Sigmoid colon (tissue), 6 donors: ENCODE measurements at regions not wholly inside any gene's neighbourhood (a gene's known extent, or its start where the extent isn't known, plus 50 kb on each side); places are given as distances from the start of the nearest gene placed in this dataset.

Experiments
- DNase-seq: peaks from one replicate; pipeline ENCODE4 v3.0.0-alpha.2; 2019
- H3K27ac ChIP-seq, 4 donors: fragments of 200-600 bp; sonication (generic); one replicate each; pipeline ENCODE4 v1.5.1; 2016 to 2019; ENCODE audit warnings: mild to moderate bottlenecking in 1 of 4
- H3K27me3 ChIP-seq, 3 donors: fragments of 200-600 bp; sonication (generic); one replicate each; pipeline ENCODE4 v1.5.1; 2019; ENCODE audit warnings: mild to moderate bottlenecking in 1 of 3
- H3K36me3 ChIP-seq, 4 donors: fragments of 200-600 bp; sonication (generic); one replicate each; pipeline ENCODE4 v1.5.1; 2016 to 2019
- H3K4me1 ChIP-seq, 4 donors: fragments of 200-600 bp; sonication (generic); one replicate each; pipeline ENCODE4 v1.5.1; 2017 to 2019
- H3K4me3 ChIP-seq, 4 donors: fragments of 200-600 bp; sonication (generic); one replicate each; pipeline ENCODE4 v1.5.1; 2017 to 2019; ENCODE audit warnings: mild to moderate bottlenecking in 2 of 4, moderate library complexity in 1 of 4
- H3K9me3 ChIP-seq, 4 donors: fragments of 200-600 bp in 3 of 4; sonication (generic) in 3 of 4; one replicate each; pipeline versions ENCODE4 v1.5.1 to v1.6.1; 2013 to 2019
- EP300 ChIP-seq, 4 donors: sonication (generic); formaldehyde crosslinking; IDR thresholded peaks; one replicate each; pipeline ENCODE4 v1.6.1; 2017; ENCODE audit warnings: antibody characterized with exemption in 4 of 4
- POLR2A ChIP-seq, 2 donors: fragments of 450-650 bp; IDR thresholded peaks; one replicate each; pipeline ENCODE4 v1.6.1; 2016; ENCODE audit warnings: antibody characterized with exemption in 2 of 2, mild to moderate bottlenecking in 2 of 2, moderate library complexity in 2 of 2
- POLR2AphosphoS5 ChIP-seq, 4 donors: sonication (generic); formaldehyde crosslinking; IDR thresholded peaks; one replicate each; pipeline ENCODE4 v1.6.1; 2017; ENCODE audit warnings: antibody characterized with exemption in 4 of 4
- WGBS, 2 donors: extraction: QIAGEN DNeasy Blood & Tissue Kit; methylation state at CpG; one replicate each; pipeline ENCODE4 v1.1.7; 2013; 5-methylcytosine and 5-hydroxymethylcytosine counted together
- intact Hi-C: fragments of 100-400 bp; cut with DNase I; formaldehyde crosslinking; loops from one replicate; pipeline ENCODE4 v1.15.1; 2023
- TF ChIP-seq, protein P1 (sequence below), 4 experiments: fragments of 450-650 bp in 3 of 4; fragments of 200-600 bp in 1 of 4; IDR thresholded peaks; one replicate each; pipeline ENCODE4 v1.5.1; 2016 to 2019; ENCODE audit warnings: antibody characterized with exemption in 4 of 4, mild to moderate bottlenecking in 3 of 4, moderate library complexity in 2 of 4
- donor health status: healthy with polysubstance abuse.
- donor health status: healthy.

DNA sequence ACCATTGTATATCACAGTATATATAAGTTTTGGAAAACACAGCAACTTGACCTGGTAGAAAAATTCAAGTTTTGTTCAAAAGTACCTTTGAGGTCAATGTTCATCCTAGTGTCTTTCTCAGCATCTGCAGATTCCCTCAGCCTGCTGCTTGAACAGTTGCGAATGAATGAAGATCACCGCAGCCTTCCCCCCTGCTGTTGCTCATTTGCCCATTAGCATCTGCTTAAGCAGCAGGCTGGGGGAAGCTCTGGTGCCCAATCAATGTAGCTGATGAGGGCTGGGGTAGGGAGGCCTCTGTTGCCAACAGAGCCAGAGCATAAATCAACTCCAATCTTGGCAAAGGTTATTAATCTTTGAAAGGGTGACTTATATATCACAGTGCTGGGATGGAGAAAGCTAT lies 586.5 kb upstream of the PTPRD start:
- DNase-seq = no peak
- Histone ChIP-seq H3K27ac (no peak overlapping the region), H3K4me1 (no peaks in the 10 kb centered on the region), H3K27me3 (no peaks in the 10 kb centered on the region), H3K36me3 (no peaks in the 10 kb centered on the region), H3K4me3 (no peak overlapping the region), H3K9me3 (no peaks in the 10 kb centered on the region)
- 71 to 75% methylated on average over 2 of the region's 2 CpGs for WGBS, 2 donors
- TF ChIP-seq POLR2A (IDR thresholded peaks at IDR 0.05) = no peak
- TF ChIP-seq, protein P1, sequence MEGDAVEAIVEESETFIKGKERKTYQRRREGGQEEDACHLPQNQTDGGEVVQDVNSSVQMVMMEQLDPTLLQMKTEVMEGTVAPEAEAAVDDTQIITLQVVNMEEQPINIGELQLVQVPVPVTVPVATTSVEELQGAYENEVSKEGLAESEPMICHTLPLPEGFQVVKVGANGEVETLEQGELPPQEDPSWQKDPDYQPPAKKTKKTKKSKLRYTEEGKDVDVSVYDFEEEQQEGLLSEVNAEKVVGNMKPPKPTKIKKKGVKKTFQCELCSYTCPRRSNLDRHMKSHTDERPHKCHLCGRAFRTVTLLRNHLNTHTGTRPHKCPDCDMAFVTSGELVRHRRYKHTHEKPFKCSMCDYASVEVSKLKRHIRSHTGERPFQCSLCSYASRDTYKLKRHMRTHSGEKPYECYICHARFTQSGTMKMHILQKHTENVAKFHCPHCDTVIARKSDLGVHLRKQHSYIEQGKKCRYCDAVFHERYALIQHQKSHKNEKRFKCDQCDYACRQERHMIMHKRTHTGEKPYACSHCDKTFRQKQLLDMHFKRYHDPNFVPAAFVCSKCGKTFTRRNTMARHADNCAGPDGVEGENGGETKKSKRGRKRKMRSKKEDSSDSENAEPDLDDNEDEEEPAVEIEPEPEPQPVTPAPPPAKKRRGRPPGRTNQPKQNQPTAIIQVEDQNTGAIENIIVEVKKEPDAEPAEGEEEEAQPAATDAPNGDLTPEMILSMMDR (IDR thresholded peaks at IDR 0.05) = no peak
- no peak for TF ChIP-seq POLR2AphosphoS5 (IDR thresholded peaks at IDR 0.05)
- TF ChIP-seq EP300 (IDR thresholded peaks at IDR 0.05) = no peak
- intact Hi-C loops = no loop called here

DNA sequence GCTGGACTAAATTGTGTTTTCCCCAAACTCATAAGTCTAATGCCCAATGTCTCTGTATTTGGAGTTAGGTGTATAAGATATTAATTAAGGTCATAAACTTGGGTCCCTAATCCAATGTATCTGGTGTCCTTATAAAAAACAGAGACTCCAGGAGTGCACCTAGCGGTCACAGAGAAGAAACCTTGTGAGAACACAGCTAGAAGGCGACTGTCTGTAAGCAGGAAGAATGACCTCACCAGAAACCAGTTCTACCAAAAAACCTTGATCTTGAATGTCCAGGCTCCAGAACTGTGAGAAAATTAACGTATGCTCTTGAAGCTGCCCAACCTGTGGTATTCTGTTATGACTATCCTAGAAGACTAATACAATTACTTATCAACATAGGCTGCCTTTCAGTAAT lies 591.7 kb upstream of the PTPRD start:
- WGBS, 2 donors = 74 to 86% methylated on average over 3 of the region's 3 CpGs

DNA sequence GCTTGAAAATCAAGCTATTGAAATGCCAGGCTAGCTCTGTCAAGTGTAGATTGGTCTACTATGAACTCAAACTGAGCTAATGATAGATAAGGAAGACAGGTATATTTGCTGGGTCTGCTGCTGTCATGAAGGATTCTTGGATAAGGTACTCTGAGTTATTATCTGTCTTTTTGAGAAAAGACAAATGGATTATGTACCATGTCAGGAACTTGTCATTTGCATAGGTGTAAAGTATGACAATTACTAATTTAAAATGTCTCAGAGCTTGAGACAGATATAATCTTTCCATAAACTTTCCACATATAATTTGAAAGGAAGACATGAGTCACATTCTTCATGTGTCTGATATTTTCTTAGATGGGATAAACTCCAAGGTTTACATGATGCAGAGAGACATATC lies 594.1 kb upstream of the PTPRD start:
- H3K36me3 ChIP-seq = no peaks in the 10 kb centered on the region
- no peak for DNase-seq
- TF ChIP-seq, protein P1 (IDR thresholded peaks at IDR 0.05) = no peak
- no peak for TF ChIP-seq POLR2A (IDR thresholded peaks at IDR 0.05)
- no peak for TF ChIP-seq POLR2AphosphoS5 (IDR thresholded peaks at IDR 0.05)
- no peak for TF ChIP-seq EP300 (IDR thresholded peaks at IDR 0.05)
- intact Hi-C loops = no loop called here
- H3K4me3 ChIP-seq = no peak overlapping the region
- no peaks in the 10 kb centered on the region for H3K27me3 ChIP-seq
- H3K9me3 ChIP-seq = no peaks in the 10 kb centered on the region
- H3K27ac ChIP-seq = no peak overlapping the region
- no peaks in the 10 kb centered on the region for H3K4me1 ChIP-seq

More for the DNA sequence above, 591.7 kb upstream of the PTPRD start:
- H3K4me3 ChIP-seq = no peak overlapping the region
- TF ChIP-seq POLR2AphosphoS5 (IDR thresholded peaks at IDR 0.05) (no peak), POLR2A (IDR thresholded peaks at IDR 0.05) (no peak), EP300 (IDR thresholded peaks at IDR 0.05) (no peak)
- TF ChIP-seq, protein P1 (IDR thresholded peaks at IDR 0.05) = no peak
- intact Hi-C loops = no loop called here
- no peaks in the 10 kb centered on the region for H3K9me3 ChIP-seq
- no peaks in the 10 kb centered on the region for H3K4me1 ChIP-seq
- H3K36me3 ChIP-seq = no peaks in the 10 kb centered on the region
- DNase-seq = no peak
- no peak overlapping the region for H3K27ac ChIP-seq
- no peaks in the 10 kb centered on the region for H3K27me3 ChIP-seq

DNA sequence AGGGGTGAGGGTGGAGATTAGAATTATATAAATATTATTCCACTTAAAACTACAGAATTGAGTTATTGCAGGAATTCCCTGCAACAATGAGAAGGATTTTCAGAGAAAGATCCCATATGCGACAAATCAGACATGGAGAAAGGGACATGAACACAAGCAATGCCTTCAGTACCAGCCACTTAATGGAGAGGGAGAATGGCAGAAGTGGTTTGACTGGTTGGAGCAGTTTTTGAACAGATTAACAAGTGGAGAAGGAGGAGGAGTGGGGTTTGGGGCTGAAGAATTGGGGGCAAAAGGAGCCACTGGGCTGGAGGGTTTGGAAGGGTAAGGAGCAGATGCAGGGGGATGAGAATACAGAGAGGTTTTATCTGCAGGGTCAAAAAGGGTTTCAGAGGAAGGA lies 620.9 kb upstream of the PTPRD start:
- no peak for DNase-seq
- H3K4me3 ChIP-seq = no peak overlapping the region
- no peak overlapping the region for H3K27ac ChIP-seq
- H3K36me3 ChIP-seq = no peaks in the 10 kb centered on the region
- H3K9me3 ChIP-seq = no peaks in the 10 kb centered on the region
- H3K27me3 ChIP-seq = no peaks in the 10 kb centered on the region
- 69 to 88% methylated on average over 1 of the region's 1 CpG for WGBS, 2 donors
- TF ChIP-seq, protein P1 (IDR thresholded peaks at IDR 0.05) = no peak
- TF ChIP-seq POLR2A (IDR thresholded peaks at IDR 0.05) = no peak
- TF ChIP-seq EP300 (IDR thresholded peaks at IDR 0.05) = no peak
- no peak for TF ChIP-seq POLR2AphosphoS5 (IDR thresholded peaks at IDR 0.05)
- H3K4me1 ChIP-seq = no peaks in the 10 kb centered on the region
- intact Hi-C loops = no loop called here

DNA sequence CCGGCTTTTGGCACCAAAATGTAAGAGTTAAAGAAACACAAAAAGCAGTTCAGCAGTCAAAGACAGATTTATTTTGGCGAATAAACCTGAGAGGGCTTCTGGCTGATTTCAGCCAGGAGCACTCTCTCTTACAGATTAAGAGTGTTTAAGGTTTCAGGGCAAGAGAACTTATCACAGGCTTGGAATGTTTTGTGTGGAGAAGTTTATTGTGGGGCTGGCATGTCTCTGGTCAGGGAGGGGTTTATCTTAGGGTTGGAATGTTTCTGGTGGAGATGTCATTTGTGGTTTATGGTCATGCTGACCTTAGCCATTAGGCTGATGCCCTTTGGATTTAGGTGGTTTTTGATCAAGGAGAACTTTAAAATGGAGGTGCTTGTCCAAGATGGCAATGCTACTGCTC lies 622.3 kb upstream of the PTPRD start:
- no peaks in the 10 kb centered on the region for H3K27me3 ChIP-seq
- H3K4me1 ChIP-seq = no peaks in the 10 kb centered on the region
- H3K4me3 ChIP-seq = no peak overlapping the region
- intact Hi-C loops = no loop called here
- H3K27ac ChIP-seq = no peak overlapping the region
- 74 to 77% methylated on average over 2 of the region's 2 CpGs for WGBS, 2 donors
- no peaks in the 10 kb centered on the region for H3K9me3 ChIP-seq
- TF ChIP-seq, protein P1 (IDR thresholded peaks at IDR 0.05) = no peak
- no peak for TF ChIP-seq EP300 (IDR thresholded peaks at IDR 0.05)
- TF ChIP-seq POLR2AphosphoS5 (IDR thresholded peaks at IDR 0.05) = no peak
- TF ChIP-seq POLR2A (IDR thresholded peaks at IDR 0.05) = no peak
- DNase-seq = no peak
- no peaks in the 10 kb centered on the region for H3K36me3 ChIP-seq
